Activated T-cell treated with anti-CD3 and anti-CD28 coated beads, Interleukin-2, amount 50 U/mL, for 4 hours (primary cell): ENCODE measurements at regions not wholly inside any gene's neighbourhood (a gene's known extent, or its start where the extent isn't known, plus 50 kb on each side); places are given as distances from the start of the nearest gene placed in this dataset.
"Not testable (repeated sequence)": the region's sequence is repeated elsewhere in the genome, so short reads cannot be mapped to it uniquely, and the experiment has no call there.

Source experiments
- ATAC-seq, 2 donors: fragments of 200-7000 bp; cut with Tn5 transposase; one replicate each; pipeline ENCODE4 v1.10.0; 2021
- DNase-seq: peaks from one replicate; pipeline ENCODE4 v3.0.0-alpha.2; 2020
- H3K27me3 Mint-ChIP-seq: one replicate; pipeline ENCODE4 v1.8.0; 2021; ENCODE audit warnings: low read depth, mixed read lengths
- H3K36me3 Mint-ChIP-seq: one replicate; pipeline ENCODE4 v1.8.0; 2022; ENCODE audit warnings: mixed read lengths; ENCODE audit not compliant: insufficient read depth
- H3K4me1 Mint-ChIP-seq: one replicate; pipeline ENCODE4 v1.8.0; 2021; ENCODE audit warnings: low read depth, mixed read lengths
- H3K4me3 Mint-ChIP-seq: one replicate; pipeline ENCODE4 v1.8.0; 2021; ENCODE audit warnings: mild to moderate bottlenecking, moderate library complexity, mixed read lengths
- H3K9me3 Mint-ChIP-seq: one replicate; pipeline ENCODE4 v1.8.0; 2021; ENCODE audit warnings: mixed read lengths

DNA sequence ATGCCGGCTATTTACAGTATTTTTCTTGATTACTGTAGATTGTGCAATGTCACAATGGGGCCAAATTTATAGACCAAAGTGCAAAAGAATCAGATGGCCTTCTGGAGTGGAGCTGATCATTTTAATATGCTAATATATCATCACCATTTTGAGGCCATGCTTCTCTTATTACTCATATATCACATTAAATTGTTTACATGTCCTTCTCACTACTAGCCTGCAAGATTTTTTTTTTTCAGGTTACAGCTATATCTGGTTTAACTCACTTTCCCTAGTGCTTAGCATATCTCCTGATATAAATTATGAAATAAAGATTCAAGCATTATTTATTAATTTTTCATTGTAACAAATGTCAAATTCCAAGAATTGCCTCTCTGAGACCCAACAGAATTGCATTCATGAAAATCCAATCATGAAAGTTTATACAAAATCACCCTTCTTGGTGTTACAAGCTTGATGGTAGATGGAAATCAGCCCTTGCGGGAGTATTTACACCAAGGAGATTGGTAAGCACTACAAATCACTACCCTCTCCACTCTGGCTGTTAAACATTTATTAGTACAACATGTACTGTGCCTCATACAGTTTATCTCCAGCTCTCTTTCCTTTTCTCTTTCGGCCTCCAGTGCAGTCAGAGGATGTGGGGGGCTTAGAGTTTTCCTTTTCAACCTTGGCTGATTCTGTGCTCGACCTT lies 703.9 kb downstream of the BRINP1 start:
- DNase-seq (no peak), ATAC-seq (no peak)
- Mint-ChIP-seq H3K36me3 (no peaks in the 10 kb centered on the region), H3K4me3 (no peak overlapping the region), H3K9me3 (no peaks in the 10 kb centered on the region), H3K27me3 (no peaks in the 10 kb centered on the region), H3K4me1 (no peaks in the 10 kb centered on the region)

- Mint-ChIP-seq H3K4me1 (no peaks in the 10 kb centered on the region), H3K4me3 (no peak overlapping the region), H3K9me3 (no peaks in the 10 kb centered on the region), H3K27me3 (no peaks in the 10 kb centered on the region), H3K36me3 (no peaks in the 10 kb centered on the region)
- no peak for ATAC-seq
- no peak for DNase-seq
Observed at GRCh38 chr9:118670011-118670953, 699.0 kb downstream of the BRINP1 start.

DNA sequence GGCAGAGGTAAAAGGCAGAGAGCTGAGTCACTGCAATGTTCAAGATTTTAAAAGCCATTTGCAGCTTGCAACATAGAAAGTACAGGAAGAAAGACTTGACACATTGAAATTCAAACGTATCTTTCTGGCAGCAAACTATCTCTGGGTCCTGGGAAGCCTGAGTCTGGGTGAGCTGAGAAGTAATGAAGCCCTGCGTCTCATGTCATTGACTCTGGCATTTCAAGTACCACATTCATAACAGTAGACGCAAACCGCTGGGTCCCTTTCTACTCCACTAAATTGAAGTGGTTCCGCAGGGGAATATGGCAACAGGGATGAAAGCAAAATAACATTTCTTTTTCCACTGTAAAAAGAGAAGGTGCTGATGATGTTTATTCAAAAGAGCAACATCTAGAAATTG lies 694.3 kb downstream of the BRINP1 start:
- H3K27me3 Mint-ChIP-seq, result no peaks in the 10 kb centered on the region
- H3K4me1 Mint-ChIP-seq, result no peaks in the 10 kb centered on the region
- peaks cover 2% of the 10 kb centered on the region for H3K9me3 Mint-ChIP-seq
- no peak for ATAC-seq
- no peaks in the 10 kb centered on the region for H3K36me3 Mint-ChIP-seq
- no peak for DNase-seq
- no peak overlapping the region for H3K4me3 Mint-ChIP-seq

- H3K4me3 Mint-ChIP-seq, H3K27me3 Mint-ChIP-seq, H3K4me1 Mint-ChIP-seq, H3K9me3 Mint-ChIP-seq, ATAC-seq, DNase-seq, H3K36me3 Mint-ChIP-seq: not testable (repeated sequence)
Observed at GRCh38 chr9:118677936-118678653, 691.1 kb downstream of the BRINP1 start.

GRCh38 chr9:118686959-118687358 lies 682.3 kb downstream of the BRINP1 start:
- Mint-ChIP-seq H3K4me1 (no peaks in the 10 kb centered on the region), H3K9me3 (no peaks in the 10 kb centered on the region), H3K36me3 (no peaks in the 10 kb centered on the region), H3K27me3 (no peaks in the 10 kb centered on the region), H3K4me3 (no peak overlapping the region)
- DNase-seq, result no peak
- ATAC-seq, result no peak

GRCh38 chr9:118689280-118689679 lies 680.0 kb downstream of the BRINP1 start:
- Mint-ChIP-seq H3K9me3 (peaks cover 6% of the 10 kb centered on the region), H3K4me3 (no peak overlapping the region), H3K36me3 (no peaks in the 10 kb centered on the region), H3K4me1 (no peaks in the 10 kb centered on the region), H3K27me3 (no peaks in the 10 kb centered on the region)
- no peak for DNase-seq
- no peak for ATAC-seq

GRCh38 chr9:118692613-118693012 lies 676.6 kb downstream of the BRINP1 start:
- ATAC-seq (no peak), DNase-seq (no peak)
- H3K27me3 Mint-ChIP-seq, result no peaks in the 10 kb centered on the region
- H3K4me1 Mint-ChIP-seq, result no peaks in the 10 kb centered on the region
- peaks cover 6% of the 10 kb centered on the region for H3K9me3 Mint-ChIP-seq
- H3K4me3 Mint-ChIP-seq, result no peak overlapping the region
- no peaks in the 10 kb centered on the region for H3K36me3 Mint-ChIP-seq

DNA sequence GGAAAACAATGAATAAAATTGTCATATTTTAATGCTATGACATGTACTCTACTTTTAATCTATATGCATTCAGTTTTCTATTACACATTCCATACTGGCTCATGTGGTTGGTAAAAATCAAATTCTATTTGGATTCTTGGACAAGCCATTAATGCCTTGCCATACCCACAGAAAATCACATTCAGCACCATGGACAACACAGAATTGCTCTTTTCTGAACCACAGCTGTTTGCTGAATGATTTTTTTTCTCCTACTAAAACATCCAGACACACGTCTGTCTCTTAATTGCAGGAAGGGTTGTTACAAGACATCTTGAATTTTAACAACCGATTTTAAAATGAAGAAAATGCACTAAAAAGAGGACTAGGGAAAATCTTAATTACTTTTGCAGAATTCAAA lies 675.6 kb downstream of the BRINP1 start:
- ATAC-seq (no peak), DNase-seq (no peak)
- Mint-ChIP-seq H3K4me3 (no peak overlapping the region), H3K36me3 (no peaks in the 10 kb centered on the region), H3K4me1 (no peaks in the 10 kb centered on the region), H3K9me3 (peaks cover 6% of the 10 kb centered on the region), H3K27me3 (no peaks in the 10 kb centered on the region)

DNA sequence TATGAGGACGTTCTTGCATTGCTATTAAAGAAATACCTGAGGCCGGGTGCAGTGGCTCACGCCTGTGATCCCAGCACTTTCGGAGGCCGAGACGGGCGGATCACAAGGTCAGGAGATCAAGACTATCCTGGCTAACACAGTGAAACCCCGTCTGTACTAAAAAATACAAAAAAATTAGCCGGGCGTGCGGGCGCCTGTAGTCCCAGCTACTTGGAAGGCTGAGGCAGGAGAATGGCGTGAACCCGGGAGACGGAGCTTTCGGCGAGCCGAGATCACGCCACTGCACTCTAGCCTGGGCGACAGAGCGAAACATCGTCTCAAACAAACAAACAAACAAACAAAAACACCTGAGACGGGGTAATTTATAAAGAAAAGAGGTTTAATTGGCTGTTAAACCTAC lies 674.0 kb downstream of the BRINP1 start:
- H3K27me3 Mint-ChIP-seq, H3K9me3 Mint-ChIP-seq, H3K4me1 Mint-ChIP-seq, H3K36me3 Mint-ChIP-seq, ATAC-seq, H3K4me3 Mint-ChIP-seq, DNase-seq: not testable (repeated sequence)

- peaks cover 9% of the 10 kb centered on the region for H3K9me3 Mint-ChIP-seq
- DNase-seq (no peak), ATAC-seq (no peak)
- no peaks in the 10 kb centered on the region for H3K4me1 Mint-ChIP-seq
- no peaks in the 10 kb centered on the region for H3K36me3 Mint-ChIP-seq
- no peak overlapping the region for H3K4me3 Mint-ChIP-seq
- H3K27me3 Mint-ChIP-seq, result no peaks in the 10 kb centered on the region
Observed at GRCh38 chr9:118701985-118702384, 667.2 kb downstream of the BRINP1 start.

- Mint-ChIP-seq H3K36me3 (no peaks in the 10 kb centered on the region), H3K27me3 (no peaks in the 10 kb centered on the region), H3K4me1 (no peaks in the 10 kb centered on the region), H3K9me3 (peaks cover 4% of the 10 kb centered on the region), H3K4me3 (no peak overlapping the region)
- ATAC-seq (no peak), DNase-seq (no peak)
Observed at GRCh38 chr9:118711843-118712242, 657.4 kb downstream of the BRINP1 start.

DNA sequence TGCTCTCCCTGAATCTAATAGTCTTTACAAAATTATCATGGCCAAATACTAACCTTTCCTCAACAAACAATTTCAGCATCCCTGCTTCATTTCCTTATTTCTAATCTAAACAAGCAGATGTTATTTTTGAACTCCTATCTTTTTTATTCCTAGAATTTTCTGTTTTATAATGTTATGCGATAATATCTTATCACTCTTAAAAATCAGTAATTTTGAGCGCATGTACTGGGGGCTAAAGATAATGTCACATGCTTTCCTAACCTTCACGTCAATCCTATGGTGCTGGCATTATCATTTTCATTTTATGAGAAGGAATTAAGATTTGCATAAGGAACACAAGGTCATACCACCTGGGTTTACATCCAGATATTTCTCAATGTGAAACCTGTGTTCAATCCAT lies 648.0 kb downstream of the BRINP1 start:
- Mint-ChIP-seq H3K4me1 (no peaks in the 10 kb centered on the region), H3K4me3 (no peak overlapping the region), H3K9me3 (peaks cover 11% of the 10 kb centered on the region), H3K36me3 (no peaks in the 10 kb centered on the region), H3K27me3 (no peaks in the 10 kb centered on the region)
- DNase-seq (no peak), ATAC-seq (no peak)

DNA sequence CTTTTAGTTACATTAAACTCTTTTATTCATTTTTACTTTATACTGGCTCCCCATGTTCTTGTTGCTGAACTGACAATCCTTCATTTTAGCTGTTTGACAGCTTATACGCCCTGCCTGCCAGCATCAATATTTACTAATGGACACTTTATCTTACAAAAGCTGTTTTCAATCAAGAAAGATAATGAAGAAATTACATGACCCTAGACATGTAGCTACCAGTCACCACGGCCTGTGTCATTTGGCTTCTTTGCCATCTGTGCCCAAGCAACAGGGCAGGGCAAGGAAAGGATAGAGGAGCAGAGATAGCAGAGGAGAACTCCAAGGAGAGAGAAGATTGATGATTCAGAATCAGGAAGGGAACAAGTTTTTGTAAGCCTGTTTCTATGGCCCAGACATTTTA lies 647.3 kb downstream of the BRINP1 start:
- Mint-ChIP-seq H3K4me1 (no peaks in the 10 kb centered on the region), H3K9me3 (peaks cover 11% of the 10 kb centered on the region), H3K4me3 (no peak overlapping the region), H3K36me3 (no peaks in the 10 kb centered on the region), H3K27me3 (no peaks in the 10 kb centered on the region)
- no peak for ATAC-seq
- DNase-seq, result no peak

- Mint-ChIP-seq H3K4me3 (no peak overlapping the region), H3K9me3 (peaks cover 16% of the 10 kb centered on the region), H3K27me3 (no peaks in the 10 kb centered on the region), H3K36me3 (no peaks in the 10 kb centered on the region), H3K4me1 (no peaks in the 10 kb centered on the region)
- ATAC-seq (no peak), DNase-seq (no peak)
Observed at GRCh38 chr9:118729981-118730380, 639.3 kb downstream of the BRINP1 start.
